HG02852 (cell line): ENCODE measurements at regions not wholly inside any gene's neighbourhood (a gene's known extent, or its start where the extent isn't known, plus 50 kb on each side); places are given as distances from the start of the nearest gene placed in this dataset.

Experiments used
- ATAC-seq: cut with Tn5 transposase; IDR thresholded peaks from one replicate; pipeline ENCODE4 v1.9.1; 2021; ENCODE audit warnings: mild to moderate bottlenecking, moderate library complexity; ENCODE audit not compliant: unreplicated experiment

DNA sequence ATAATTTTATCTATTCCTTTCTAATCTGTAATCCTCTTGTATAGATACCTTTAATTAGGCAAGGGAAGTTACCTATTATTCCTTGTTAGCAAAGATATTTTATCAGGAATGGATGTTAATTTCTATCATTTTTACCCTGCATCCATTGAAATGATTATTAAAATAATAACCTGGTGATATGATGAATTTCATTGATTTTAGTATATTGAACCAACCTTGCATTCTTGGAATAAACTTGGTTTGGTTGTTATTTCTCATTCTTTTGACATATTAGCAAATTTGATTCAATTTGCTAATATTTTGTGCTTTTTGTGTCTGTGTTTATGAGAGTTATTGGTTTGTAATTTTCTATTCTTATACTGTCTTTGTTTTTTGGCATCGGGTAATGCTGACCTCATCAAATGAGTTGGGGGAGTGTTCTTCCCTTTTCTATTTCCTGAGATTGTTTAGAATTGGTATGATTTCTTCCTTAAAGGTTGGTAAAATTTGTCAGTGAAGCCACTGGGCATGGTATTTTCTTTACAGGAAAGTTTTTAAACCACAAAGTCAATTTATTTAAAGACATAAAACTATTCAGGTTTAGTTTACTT is 250.4 kb upstream of the PMFBP1 start:
- ATAC-seq: no peak

GRCh38 chr16:72419638-72420037 is 247.7 kb upstream of the PMFBP1 start:
- no peak for ATAC-seq

- ATAC-seq: no peak
Measured at GRCh38 chr16:72415379-72415778, 243.4 kb upstream of the PMFBP1 start.

GRCh38 chr16:72410492-72410891 is 238.5 kb upstream of the PMFBP1 start:
- ATAC-seq: no peak

DNA sequence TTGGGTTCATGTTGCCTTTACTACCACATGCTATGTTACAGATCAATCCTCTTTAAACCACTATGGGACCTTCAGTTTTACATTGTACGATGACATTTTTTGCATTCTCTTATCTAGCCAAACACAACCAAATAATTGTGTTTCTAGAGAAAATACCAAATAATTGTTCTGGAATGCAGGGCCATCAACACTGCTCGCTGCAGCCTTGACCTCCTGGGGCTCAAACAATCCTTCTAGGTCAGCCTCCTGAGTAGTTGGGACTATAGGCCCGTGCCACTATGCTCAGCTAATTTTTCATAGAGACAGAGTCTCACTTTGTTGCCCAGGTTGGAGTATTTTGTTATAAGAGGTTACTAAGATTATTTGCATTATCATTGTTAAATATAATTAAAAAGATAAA is 237.5 kb upstream of the PMFBP1 start:
- no peak for ATAC-seq

DNA sequence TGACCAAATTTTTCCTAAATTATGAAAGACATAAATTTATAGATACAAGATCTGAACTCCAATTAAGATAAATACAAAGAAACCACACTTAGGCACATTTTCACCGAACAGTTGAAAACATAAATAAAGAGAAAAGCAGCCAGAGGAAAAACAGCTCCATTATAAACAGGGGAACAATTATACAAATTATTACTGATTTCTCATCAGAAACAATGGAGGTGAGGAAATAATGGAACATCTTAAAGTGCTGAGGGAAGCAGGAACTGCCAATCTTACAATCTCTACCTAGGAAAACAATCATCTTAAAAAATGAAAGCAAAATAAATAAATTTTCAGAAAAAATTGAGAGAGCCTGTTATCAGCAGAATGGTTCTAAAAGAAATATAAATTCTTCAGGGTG is 234.4 kb upstream of the PMFBP1 start:
- ATAC-seq: no peak

- no peak for ATAC-seq
Measured at GRCh38 chr16:72404299-72404698, 232.3 kb upstream of the PMFBP1 start.

DNA sequence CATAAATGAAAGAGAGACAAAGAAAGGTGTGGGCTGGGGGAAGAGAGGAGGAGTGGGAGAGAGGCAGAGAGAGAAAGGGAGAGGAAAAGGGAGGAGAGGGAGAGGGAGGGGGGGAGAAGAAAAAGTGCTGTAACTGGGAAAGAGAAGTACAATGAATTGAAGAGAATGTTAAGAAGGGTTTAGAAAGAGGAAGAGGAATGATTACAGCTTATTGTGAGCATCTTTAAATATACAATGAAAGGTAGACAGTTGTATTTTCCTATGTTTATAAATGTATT is 229.1 kb upstream of the PMFBP1 start:
- ATAC-seq: no peak

DNA sequence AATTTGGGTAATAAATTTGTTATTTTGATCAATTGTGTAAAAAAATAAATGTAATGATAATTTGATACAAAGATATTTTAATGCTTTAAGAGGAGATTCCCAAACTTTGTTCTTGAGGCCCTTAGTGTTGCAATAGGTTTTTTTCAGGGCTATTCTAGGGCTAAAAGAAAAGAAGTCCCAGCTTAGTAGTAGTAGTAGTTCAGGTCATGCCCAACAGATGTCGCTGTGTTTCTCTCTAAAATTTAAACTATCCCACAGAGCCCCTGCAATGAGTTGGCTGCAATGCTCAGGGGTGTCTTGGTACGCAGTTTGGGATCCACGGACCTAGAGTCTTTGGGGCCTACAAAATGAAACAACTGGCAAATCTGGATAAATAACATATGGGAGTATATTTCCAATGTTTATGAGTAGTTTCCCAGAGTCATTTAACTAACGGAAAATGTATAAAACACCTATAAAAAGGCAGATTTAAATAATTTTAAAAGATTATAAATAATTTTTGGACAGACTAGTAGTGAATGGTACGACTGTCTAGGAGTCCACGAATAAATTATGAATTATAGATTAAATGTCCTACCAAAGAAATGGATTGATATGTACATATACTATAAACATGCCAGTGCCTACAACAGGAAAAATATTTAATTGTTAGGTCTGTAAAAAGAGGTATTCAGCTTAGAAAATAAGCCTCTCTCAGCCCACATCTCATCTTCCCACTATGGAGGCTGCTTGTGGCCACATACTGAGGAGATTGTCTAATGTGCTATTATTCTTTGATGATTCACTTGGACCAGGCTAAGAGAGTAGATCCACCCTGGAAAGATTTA is 228.5 kb upstream of the PMFBP1 start:
- ATAC-seq: no peak

DNA sequence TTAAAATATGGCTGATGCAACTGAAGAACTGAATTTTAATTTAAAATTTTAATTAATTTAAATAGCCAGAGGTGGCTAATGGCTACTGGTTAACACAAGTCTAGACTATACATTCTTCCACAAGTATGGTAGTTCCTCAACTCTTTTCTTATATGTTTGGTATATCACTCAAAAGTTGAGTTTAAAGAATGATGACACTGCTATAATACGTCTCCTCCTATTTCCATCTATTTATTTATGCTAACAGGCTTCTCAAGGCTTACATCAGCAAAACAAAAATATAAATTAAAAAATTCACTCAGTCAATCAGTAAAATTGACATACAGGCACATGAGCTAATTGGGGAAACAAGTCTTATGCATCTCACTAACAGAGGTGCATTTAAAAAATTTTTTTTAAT is 227.9 kb upstream of the PMFBP1 start:
- ATAC-seq: no peak

DNA sequence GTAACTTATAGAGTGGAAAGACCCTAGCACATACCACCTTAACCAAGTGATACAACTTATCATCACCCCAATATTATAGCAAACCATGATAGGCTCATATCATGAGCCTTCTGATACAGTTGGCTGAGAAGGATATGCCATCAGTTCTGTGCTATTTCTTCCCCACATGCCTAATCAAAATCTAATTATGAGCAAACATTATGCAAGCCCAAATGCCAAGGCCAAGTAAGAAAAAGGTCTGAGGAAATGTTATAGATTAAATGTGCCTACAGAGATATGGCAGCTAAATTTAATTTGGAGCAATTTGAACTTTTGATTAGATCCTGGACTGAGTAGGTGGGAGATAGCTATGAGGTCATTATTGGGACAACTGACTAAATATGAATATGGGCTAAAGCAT is 225.9 kb upstream of the PMFBP1 start:
- no peak for ATAC-seq

DNA sequence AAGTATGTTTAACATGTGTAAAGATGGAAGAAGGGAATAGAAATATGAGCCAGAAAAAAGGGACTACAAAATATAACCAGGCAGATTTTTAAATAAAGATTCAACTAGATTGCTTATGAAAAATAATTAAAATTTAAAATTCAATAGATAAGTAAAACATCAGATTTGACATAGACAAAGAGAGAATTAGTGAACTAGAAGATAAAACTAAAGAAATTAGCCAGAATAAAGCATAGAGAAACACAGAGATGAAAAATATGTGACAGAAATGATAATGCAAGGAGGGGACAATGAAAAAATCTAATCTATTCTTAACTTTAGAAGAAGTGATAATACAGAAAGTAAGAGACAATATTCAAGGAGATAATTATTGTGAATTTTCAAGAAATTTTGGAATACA is 222.6 kb upstream of the PMFBP1 start:
- ATAC-seq: no peak

GRCh38 chr16:72389791-72390190 is 217.8 kb upstream of the PMFBP1 start:
- ATAC-seq: no peak

- ATAC-seq: no peak
Measured at GRCh38 chr16:72388007-72388406, 216.1 kb upstream of the PMFBP1 start.

DNA sequence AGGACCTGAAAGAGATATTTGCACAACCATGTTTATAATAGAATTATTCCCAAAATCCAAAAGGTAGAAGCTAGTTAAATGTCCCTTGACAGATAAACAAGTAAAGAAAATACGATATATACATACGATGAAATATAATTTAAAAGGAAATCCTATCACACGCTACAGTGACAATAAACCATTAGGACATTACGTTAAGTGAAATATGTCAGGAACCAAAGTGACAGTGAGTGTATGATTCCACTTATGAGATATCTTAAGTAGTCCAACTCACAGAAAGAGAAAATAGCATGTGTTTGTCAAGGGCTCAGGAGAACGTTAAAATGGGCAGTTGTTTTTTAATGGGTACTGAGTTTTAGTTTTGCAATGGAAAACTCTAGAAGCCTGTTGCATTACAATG is 212.7 kb upstream of the PMFBP1 start:
- ATAC-seq: no peak

- ATAC-seq: no peak
Measured at GRCh38 chr16:72380283-72380682, 208.3 kb upstream of the PMFBP1 start.

DNA sequence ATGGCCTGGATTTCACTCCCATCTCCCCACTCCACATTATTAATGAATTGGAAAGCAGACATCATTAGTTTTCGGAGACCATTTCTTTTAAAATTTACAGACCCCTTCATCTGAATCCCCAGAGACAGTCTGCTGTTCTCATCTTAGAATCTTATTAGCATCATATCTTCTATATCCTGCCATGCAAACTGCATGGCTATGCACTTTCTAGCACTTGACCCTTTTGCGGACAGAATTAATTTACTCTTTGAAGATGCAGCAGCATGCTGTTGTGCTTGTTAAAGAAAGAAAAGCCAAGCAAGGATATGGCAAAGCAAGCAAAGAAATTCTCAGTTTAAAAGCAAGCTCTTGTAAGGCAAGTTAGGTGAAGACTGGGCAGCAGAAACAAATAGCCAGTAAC is 201.2 kb upstream of the PMFBP1 start:
- ATAC-seq: no peak

DNA sequence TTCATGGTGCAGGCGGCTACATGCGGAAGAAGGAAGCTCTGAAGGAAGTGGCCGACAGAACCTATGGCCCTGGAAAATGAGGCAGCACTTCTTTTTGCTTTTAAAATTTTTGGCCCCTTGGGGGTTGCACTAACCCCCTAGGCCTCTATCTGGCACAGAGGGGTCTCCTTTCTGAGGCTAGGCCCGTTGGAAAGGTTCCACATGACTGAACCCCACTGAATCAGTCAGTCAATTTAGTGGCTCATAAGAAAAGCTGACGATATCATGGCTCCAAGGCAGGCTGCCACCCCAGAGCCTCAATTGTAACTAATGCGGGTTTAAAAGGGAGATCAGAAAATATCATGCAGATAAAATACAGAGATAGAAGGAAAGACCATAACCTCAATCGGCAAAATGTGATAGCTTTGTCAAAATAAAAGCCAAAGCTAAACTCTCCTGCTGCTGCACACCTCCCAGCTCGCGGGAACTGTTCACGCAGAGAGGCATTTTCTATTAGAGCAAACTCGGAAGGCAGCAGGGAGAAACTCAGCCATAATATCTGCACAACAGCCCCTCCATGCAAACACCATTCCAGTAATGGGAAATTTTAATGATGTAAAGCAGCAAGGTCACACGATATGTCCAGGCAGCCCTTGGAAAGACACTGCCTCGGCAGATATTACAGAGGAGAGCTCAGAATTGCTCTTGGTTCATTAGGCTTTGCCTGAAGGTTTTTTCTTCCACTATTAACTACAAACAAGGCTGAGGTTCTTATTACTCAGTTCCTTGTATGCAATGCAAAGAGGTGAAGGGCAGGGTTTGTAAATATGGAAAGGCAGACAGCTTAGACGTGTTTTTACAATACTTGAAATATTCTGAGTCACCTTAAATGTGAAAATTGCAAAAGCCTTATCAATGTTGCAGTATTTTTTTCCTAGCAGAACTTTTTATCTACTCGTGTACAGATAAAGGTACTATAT is 200.4 kb upstream of the PMFBP1 start:
- ATAC-seq: no peak

DNA sequence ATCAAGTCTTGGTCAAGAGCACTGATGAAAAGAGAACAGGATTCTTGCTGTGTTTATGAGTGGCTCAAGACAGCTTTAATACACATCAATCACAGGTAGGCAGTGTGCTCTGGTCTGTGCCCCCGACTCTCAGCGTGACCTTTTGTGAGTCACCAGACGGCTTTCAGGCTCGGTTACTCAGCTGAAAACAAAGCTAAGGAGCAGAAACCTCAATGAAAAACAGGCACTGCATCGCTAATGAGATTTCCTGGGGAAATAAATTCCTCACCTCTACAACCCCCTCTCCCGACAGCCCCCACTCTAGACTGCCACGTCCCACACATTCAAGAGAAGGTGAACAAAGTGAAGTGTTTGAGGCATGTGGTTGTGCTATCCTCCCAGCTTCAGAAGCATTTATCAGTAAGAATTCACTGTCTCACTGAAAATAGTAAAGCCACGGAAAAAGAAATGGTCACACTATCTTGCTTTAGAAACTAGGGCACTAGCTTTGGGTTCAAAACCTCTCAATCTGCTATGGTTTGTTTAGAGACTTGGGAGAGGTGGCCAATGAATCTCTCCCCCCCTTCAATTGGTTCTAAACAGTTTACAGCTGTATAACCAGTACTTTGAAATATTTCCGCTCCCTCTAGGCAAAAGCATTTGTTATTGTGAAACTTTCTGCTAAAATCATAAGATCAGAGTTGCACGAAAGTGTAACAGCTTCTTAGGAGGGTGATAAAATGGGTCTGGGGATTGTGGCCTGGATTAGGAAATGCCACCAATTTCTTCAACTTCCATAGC is 199.5 kb upstream of the PMFBP1 start:
- no peak for ATAC-seq

DNA sequence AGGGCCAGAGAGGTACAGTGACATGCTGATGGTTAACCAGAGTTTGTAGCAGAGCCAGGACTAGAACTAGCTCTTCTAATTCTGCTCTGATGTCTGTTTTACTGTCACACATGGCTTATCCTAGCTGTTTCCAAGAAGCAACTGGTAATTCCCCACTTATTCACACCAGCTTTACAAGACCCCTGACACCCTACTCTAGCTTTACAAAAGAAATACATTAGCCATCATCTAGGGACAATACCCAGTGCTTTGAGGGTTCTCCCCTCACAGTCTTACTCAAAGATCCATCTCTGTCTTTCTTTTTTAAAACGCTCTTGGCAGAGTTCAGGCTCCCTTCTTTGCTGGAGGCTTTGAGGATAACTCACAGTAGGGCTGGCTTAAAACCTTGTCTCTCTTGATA is 197.3 kb upstream of the PMFBP1 start:
- no peak for ATAC-seq

GRCh38 chr16:72367851-72368250 is 195.9 kb upstream of the PMFBP1 start:
- no peak for ATAC-seq
